ENCODE measurements at regions not wholly inside any gene's neighbourhood (a gene's known extent, or its start where the extent isn't known, plus 50 kb on each side); places are given as distances from the start of the nearest gene placed in this dataset.

- no peak for TF ChIP-seq CTCF (conservative IDR thresholded peaks at IDR 0.05; ENCODE audit: low read depth, low read length)
- TF ChIP-seq EZH2 (IDR thresholded peaks at IDR 0.05; ENCODE audit: borderline replicate concordance, low read depth, low read length, poor library complexity, severe bottlenecking), result no peak
Measured at GRCh38 chr13:53141336-53141735, 112.7 kb downstream of the OLFM4 start.

Measured in A673 (cell line).